Tibial nerve (tissue), 3 donors: ENCODE measurements at regions not wholly inside any gene's neighbourhood (a gene's known extent, or its start where the extent isn't known, plus 50 kb on each side); places are given as distances from the start of the nearest gene placed in this dataset.

Experiments used
- POLR2A ChIP-seq, 2 donors: fragments of 450-650 bp; IDR thresholded peaks; one replicate each; pipeline ENCODE4 v1.6.1; 2017; ENCODE audit warnings: antibody characterized with exemption in 2 of 2, mild to moderate bottlenecking in 2 of 2, moderate library complexity in 2 of 2
- TF ChIP-seq, protein P1 (sequence below), 5 experiments: fragments of 200-600 bp in 3 of 5; fragments of 450-650 bp in 2 of 5; sonication (generic) in 3 of 5; IDR thresholded peaks; one replicate each; pipeline ENCODE4 v1.5.1; 2016 to 2019; ENCODE audit warnings: antibody characterized with exemption in 5 of 5, mild to moderate bottlenecking in 3 of 5, moderate library complexity in 2 of 5

DNA sequence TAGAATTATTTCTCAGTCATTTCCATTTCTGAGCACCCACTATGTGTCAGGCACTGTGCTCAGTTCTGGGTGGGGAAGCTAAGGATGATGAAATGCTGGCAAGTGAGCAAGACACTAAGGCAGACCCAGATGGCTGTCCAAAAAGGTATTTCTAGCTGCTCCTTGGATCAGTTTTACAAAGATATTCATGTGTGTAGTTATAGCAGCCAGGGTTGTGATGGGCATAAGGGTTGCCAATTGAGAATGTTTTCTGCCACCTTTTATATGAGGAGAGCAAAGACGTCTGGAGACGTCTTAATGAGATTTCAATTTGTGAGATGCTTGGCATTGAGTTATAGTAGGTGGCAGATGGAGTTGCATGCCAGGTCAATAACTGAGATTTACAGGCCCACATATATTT is 197.1 kb upstream of the RASGRP1 start:
- TF ChIP-seq, protein P1, sequence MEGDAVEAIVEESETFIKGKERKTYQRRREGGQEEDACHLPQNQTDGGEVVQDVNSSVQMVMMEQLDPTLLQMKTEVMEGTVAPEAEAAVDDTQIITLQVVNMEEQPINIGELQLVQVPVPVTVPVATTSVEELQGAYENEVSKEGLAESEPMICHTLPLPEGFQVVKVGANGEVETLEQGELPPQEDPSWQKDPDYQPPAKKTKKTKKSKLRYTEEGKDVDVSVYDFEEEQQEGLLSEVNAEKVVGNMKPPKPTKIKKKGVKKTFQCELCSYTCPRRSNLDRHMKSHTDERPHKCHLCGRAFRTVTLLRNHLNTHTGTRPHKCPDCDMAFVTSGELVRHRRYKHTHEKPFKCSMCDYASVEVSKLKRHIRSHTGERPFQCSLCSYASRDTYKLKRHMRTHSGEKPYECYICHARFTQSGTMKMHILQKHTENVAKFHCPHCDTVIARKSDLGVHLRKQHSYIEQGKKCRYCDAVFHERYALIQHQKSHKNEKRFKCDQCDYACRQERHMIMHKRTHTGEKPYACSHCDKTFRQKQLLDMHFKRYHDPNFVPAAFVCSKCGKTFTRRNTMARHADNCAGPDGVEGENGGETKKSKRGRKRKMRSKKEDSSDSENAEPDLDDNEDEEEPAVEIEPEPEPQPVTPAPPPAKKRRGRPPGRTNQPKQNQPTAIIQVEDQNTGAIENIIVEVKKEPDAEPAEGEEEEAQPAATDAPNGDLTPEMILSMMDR (IDR thresholded peaks at IDR 0.05): no peak
- no peak for TF ChIP-seq POLR2A (IDR thresholded peaks at IDR 0.05)
